DND-41 (cell line): ENCODE measurements at regions not wholly inside any gene's neighbourhood (a gene's known extent, or its start where the extent isn't known, plus 50 kb on each side); places are given as distances from the start of the nearest gene placed in this dataset.

Experiments
- EZH2 ChIP-seq: IDR thresholded peaks from 3 replicates; pipeline ENCODE4 v1.6.1; 2012; ENCODE audit warnings: borderline replicate concordance, low read depth, mild to moderate bottlenecking, moderate library complexity, low read length, inconsistent platforms; ENCODE audit not compliant: severe bottlenecking
- TF ChIP-seq, protein P1 (sequence below): IDR thresholded peaks from 2 replicates; pipeline ENCODE4 v1.5.1; 2012; ENCODE audit warnings: borderline replicate concordance, low read length, moderate library complexity, mild to moderate bottlenecking; ENCODE audit not compliant: poor library complexity, severe bottlenecking; ENCODE audit errors: extremely low read depth

DNA sequence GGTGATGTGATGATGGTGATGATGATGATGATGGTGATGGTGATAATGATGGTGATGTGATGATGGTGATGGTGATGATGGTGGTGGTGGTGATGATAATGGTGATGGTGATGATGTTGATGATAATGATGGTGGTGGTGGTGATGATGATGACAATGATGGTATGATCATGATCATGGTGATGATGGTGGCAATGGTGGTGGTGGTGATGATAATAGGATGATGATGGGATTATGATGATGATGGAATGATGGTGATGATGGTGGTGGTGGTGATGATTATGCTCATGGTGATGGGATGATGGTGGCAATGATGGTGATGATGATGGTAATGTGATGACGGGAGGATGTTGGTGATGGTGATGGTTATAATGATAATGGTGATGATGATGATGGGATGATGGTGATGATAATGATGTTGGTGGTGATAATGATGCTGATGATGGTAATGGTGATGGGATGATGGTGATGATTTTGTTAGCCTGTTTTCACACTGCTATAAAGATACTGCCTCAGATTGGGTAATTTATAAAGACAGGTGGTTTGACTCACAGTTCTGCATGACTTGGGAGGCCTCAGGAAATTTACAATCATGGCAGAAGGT, 314.8 kb upstream of the SFSWAP start:
- TF ChIP-seq, protein P1, sequence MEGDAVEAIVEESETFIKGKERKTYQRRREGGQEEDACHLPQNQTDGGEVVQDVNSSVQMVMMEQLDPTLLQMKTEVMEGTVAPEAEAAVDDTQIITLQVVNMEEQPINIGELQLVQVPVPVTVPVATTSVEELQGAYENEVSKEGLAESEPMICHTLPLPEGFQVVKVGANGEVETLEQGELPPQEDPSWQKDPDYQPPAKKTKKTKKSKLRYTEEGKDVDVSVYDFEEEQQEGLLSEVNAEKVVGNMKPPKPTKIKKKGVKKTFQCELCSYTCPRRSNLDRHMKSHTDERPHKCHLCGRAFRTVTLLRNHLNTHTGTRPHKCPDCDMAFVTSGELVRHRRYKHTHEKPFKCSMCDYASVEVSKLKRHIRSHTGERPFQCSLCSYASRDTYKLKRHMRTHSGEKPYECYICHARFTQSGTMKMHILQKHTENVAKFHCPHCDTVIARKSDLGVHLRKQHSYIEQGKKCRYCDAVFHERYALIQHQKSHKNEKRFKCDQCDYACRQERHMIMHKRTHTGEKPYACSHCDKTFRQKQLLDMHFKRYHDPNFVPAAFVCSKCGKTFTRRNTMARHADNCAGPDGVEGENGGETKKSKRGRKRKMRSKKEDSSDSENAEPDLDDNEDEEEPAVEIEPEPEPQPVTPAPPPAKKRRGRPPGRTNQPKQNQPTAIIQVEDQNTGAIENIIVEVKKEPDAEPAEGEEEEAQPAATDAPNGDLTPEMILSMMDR: no peak
- TF ChIP-seq EZH2: no peak
